K562 (cell line): ENCODE measurements at regions not wholly inside any gene's neighbourhood (a gene's known extent, or its start where the extent isn't known, plus 50 kb on each side); places are given as distances from the start of the nearest gene placed in this dataset.

Experiments
- ATAC-seq: fragments of 200-7000 bp; cut with Tn5 transposase; 3 replicates; pipeline ENCODE4 v1.9.1; 2020; ENCODE audit warnings: moderate library complexity
- BruUV-seq: library from RNA; stranded (reverse); fragments of 400-500 nt; replicated peaks from 2 replicates; lab custom pipeline; 2021; lab: Mats Ljungman, UMichigan
- CTCF ChIA-PET: fragments of 300-600 bp; formaldehyde crosslinking; extraction: SDS; loops from one replicate; lab custom pipeline; 2021; ENCODE audit warnings: low intra/inter-chr PET ratio; lab: Yijun Ruan, JAX
- POLR2A ChIA-PET: fragments of 300-600, 350-650 bp; sonication (Branson Sonifier 250); formaldehyde crosslinking; extraction: SDS; loops from one replicate; lab custom pipeline; 2021; ENCODE audit warnings: antibody characterized with exemption, inconsistent platforms; lab: Yijun Ruan, JAX
- DNase-seq, 4 experiments: peaks; one replicate each; pipeline versions ENCODE4 v3.0.0 to v3.0.0-alpha.2; 2011 to 2018; ENCODE audit warnings: low spot score in 3 of 4, mixed read lengths in 3 of 4; ENCODE audit errors: extremely low read depth in 1 of 4
- FAIRE-seq: peaks from 2 replicates; lab custom pipeline; 2011; peaks lifted over from hg19 to GRCh38; lab: Jason Lieb, UNC
- H2AFZ ChIP-seq: 2 replicates; pipeline ENCODE4 v1.6.0; 2011; ENCODE audit warnings: low read depth, low read length, control low read depth, inconsistent platforms
- H3K27ac ChIP-seq: fragments of 200-600 bp; 3 replicates; pipeline ENCODE4 v1.8.0; 2011; ENCODE audit warnings: low read depth, mild to moderate bottlenecking, control low read depth, inconsistent platforms, low read length, moderate library complexity, mixed read lengths; ENCODE audit errors: extremely low read depth
- H3K27me3 ChIP-seq, 2 experiments: fragments of 300-600 bp in 1 of 2; 2 replicates in 1 of 2; 3 replicates in 1 of 2; pipeline versions ENCODE4 v1.6.0 to v1.8.0; 2011; ENCODE audit warnings: inconsistent platforms in 2 of 2, low read length in 2 of 2, mild to moderate bottlenecking in 1 of 2, mixed read lengths in 1 of 2, moderate library complexity in 1 of 2; ENCODE audit not compliant: control insufficient read depth in 2 of 2, insufficient read depth in 2 of 2
- H3K36me3 ChIP-seq: fragments of 300-600 bp; 3 replicates; pipeline ENCODE4 v1.8.0; 2011; ENCODE audit warnings: mild to moderate bottlenecking, low read length, inconsistent platforms; ENCODE audit not compliant: control insufficient read depth, insufficient read depth
- H3K4me1 ChIP-seq, 2 experiments: fragments of 200-600 bp in 1 of 2; replicated peaks in 1 of 2; 2 replicates in 1 of 2; 3 replicates in 1 of 2; pipeline versions ENCODE4 v1.5.1 to v1.8.0; 2011; ENCODE audit warnings: inconsistent platforms in 2 of 2, low read length in 2 of 2, mild to moderate bottlenecking in 1 of 2, mixed read lengths in 1 of 2, moderate library complexity in 1 of 2; ENCODE audit not compliant: control insufficient read depth in 2 of 2, insufficient read depth in 2 of 2
- H3K4me2 ChIP-seq: 2 replicates; pipeline ENCODE4 v1.6.1; 2011; ENCODE audit warnings: low read length, control low read depth, inconsistent platforms, mixed read lengths; ENCODE audit not compliant: insufficient read depth
- H3K4me3 ChIP-seq: fragments of 200-600 bp; sonication (generic), shearing (Covaris generic); 2 replicates; pipeline ENCODE4 v1.5.1; 2016; ENCODE audit warnings: control low read depth, inconsistent platforms
- H3K79me2 ChIP-seq: fragments of 200-600 bp; 3 replicates; pipeline ENCODE4 v1.8.0; 2011; ENCODE audit warnings: low read length, inconsistent platforms; ENCODE audit not compliant: control insufficient read depth, insufficient read depth
- H3K9ac ChIP-seq, 2 experiments: 2 replicates each; pipeline versions ENCODE4 v1.6.0 to v1.6.1; 2011; ENCODE audit warnings: low read depth in 2 of 2, low read length in 2 of 2, control low read depth in 1 of 2, inconsistent platforms in 1 of 2, mild to moderate bottlenecking in 1 of 2, mixed read lengths in 1 of 2; ENCODE audit not compliant: insufficient read depth in 1 of 2
- H3K9me1 ChIP-seq: one replicate; pipeline ENCODE4 v1.6.0; 2011; ENCODE audit warnings: inconsistent platforms, mild to moderate bottlenecking, low read length, moderate library complexity; ENCODE audit not compliant: control insufficient read depth, insufficient read depth
- H3K9me3 ChIP-seq: replicated peaks from 2 replicates; pipeline ENCODE4 v1.5.1; 2011; ENCODE audit warnings: low read depth, low read length, inconsistent platforms; ENCODE audit not compliant: control insufficient read depth, insufficient read depth
- H4K20me1 ChIP-seq: replicated peaks from 2 replicates; pipeline ENCODE4 v1.6.1; 2011; ENCODE audit warnings: low read length, inconsistent platforms, mixed read lengths; ENCODE audit not compliant: control insufficient read depth, insufficient read depth
- C11orf30 ChIP-seq: fragments of 450-650 bp; IDR thresholded peaks from 2 replicates; pipeline ENCODE4 v1.6.1; 2016; ENCODE audit warnings: low read depth, mild to moderate bottlenecking
- GATAD2A ChIP-seq: fragments of 450-650 bp; IDR thresholded peaks from 2 replicates; pipeline ENCODE4 v1.6.1; 2017
- MAFF ChIP-seq: IDR thresholded peaks from 2 replicates; pipeline ENCODE4 v1.6.1; 2012; ENCODE audit warnings: low read length, improper control_type of control experiment
- MAFG ChIP-seq: fragments of 450-650 bp; conservative IDR thresholded peaks from 2 replicates; pipeline ENCODE4 v1.6.1; 2016; ENCODE audit warnings: missing genetic modification characterization, missing compliant biosample characterization
- ZNF316 ChIP-seq: fragments of 450-650 bp; IDR thresholded peaks from 2 replicates; pipeline ENCODE4 v1.6.1; 2016
- WGBS: fragments of 100-300 bp; shearing (Covaris generic); methylation state at CpG from one replicate; pipeline ENCODE4 v1.1.6; 2016; ENCODE audit warnings: low coverage, mixed read lengths; ENCODE audit not compliant: insufficient coverage; ENCODE audit errors: missing lambda C conversion rate; 5-methylcytosine and 5-hydroxymethylcytosine counted together
- in situ Hi-C: fragments of 300-500 bp; cut with MboI; formaldehyde crosslinking; loops from 4 replicates; pipeline ENCODE4 v1.15.0; 2018; ENCODE audit warnings: inconsistent platforms, mixed read lengths
- intact Hi-C: fragments of 100-400 bp; cut with micrococcal nuclease; formaldehyde crosslinking; loops from 2 replicates; pipeline ENCODE4 v1.14.2; 2022

DNA sequence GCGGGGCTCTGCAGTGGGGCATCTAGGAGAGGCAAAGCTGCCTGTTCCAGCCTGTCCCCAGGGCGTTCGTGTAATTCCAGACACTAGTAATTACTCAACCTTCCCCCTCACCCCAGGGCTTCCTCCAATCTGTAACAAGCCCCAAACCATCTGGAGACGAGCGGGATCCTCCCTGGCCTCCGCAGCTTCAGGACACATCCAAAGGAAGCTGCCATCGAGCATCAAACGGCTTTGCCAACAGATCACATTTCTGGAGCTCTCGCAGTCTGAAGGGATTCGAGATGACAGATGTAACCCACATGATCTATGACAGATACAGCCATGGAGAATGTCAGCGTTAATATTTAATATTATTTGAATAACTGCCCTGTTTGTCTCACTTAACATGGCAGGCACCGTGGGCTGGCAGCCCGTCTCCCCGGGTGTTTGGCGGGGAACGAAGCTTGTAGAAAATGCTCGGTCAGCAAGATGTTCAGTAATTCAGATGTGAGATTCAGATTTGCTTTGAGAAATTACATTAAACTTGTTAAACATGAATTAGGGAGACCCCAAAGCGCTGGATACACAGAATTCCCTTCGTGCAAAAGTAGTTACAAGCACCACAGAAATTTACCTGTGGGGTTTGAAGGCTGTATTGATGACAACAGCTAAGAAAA is 108.5 kb upstream of the C7orf33 start:
- Histone ChIP-seq H3K4me2 (no peak overlapping the region), H2AFZ (no peak overlapping the region), H3K36me3 (no peaks in the 10 kb centered on the region), H3K4me3 (no peak overlapping the region), H3K4me1 (peaks cover 0 to 2% of the 10 kb centered on the region in 2 experiments; a peak in 1 of 5 replicates), H3K27me3 (peaks cover 55 to 85% of the 10 kb centered on the region in 2 experiments), H3K27ac (no peak overlapping the region), H3K79me2 (no peaks in the 10 kb centered on the region), H4K20me1 (no peaks in the 10 kb centered on the region), H3K9ac (no peak overlapping the region), H3K9me1 (no peaks in the 10 kb centered on the region), H3K9me3 (no peaks in the 10 kb centered on the region)
- BruUV-seq: no TSS peak
- DNase-seq (no peak), ATAC-seq (no peak), FAIRE-seq (no peak)
- under 1% methylated on average over 19 of the region's 19 CpGs for WGBS
- in situ Hi-C loops: no loop called here
- ChIA-PET POLR2A (interaction anchor here (0.6 to 1.0 kb wide), 3 partner anchors 81 to 614 kb away, joined by 3 read pairs; no protein-coding TSS in a partner anchor), CTCF (interaction anchor here (0.6 kb wide), 1 partner anchor 13 kb away, joined by 3 read pairs; no protein-coding TSS in a partner anchor)
- TF ChIP-seq C11orf30 (peak; percentile 57; the same call in 1 of the 2 replicates), GATAD2A (no peak), MAFG (tag) (peak; percentile 51), MAFF (peak; percentile 54), ZNF316 (peak; percentile 70)
- intact Hi-C loops: no loop called here
